ENCODE measurements at regions not wholly inside any gene's neighbourhood (a gene's known extent, or its start where the extent isn't known, plus 50 kb on each side); places are given as distances from the start of the nearest gene placed in this dataset.

GRCh38 chrX:39550795-39551361 lies 546.9 kb downstream of the BCOR start:
- POLR2A ChIA-PET: no interaction called here
- no TSS peak for BruUV-seq (replicated peaks)
- in situ Hi-C loops (cut with MboI): no loop called here
- H2AFZ ChIP-seq (ENCODE audit: low read depth, low read length): no peak overlapping the region
- FAIRE-seq (peak; percentile 80), ATAC-seq (peak; percentile 99), DNase-seq (ENCODE audit: extremely low read depth in 1 of 4, low spot score in 3 of 4) (peak; percentile 51 to 75 (median 62))
- peaks cover 0 to 5% of the 10 kb centered on the region in 2 experiments; a peak in 3 of 5 replicates for H3K4me1 ChIP-seq (replicated peaks in 1 of 2; ENCODE audit: control insufficient read depth in 2 of 2, insufficient read depth in 2 of 2, low read length in 2 of 2)
- intact Hi-C loops (cut with micrococcal nuclease): no loop called here
- no peaks in the 10 kb centered on the region for H3K27me3 ChIP-seq (ENCODE audit: control insufficient read depth in 2 of 2, insufficient read depth in 2 of 2, low read length in 2 of 2)
- H3K9me1 ChIP-seq (ENCODE audit: control insufficient read depth, insufficient read depth, low read length): no peaks in the 10 kb centered on the region
- CTCF ChIA-PET (ENCODE audit: low intra/inter-chr PET ratio): no interaction called here
- H3K27ac ChIP-seq (ENCODE audit: extremely low read depth, low read depth, low read length): no peak overlapping the region
- no peak overlapping the region for H3K9ac ChIP-seq (ENCODE audit: insufficient read depth in 1 of 2, low read depth in 2 of 2, low read length in 2 of 2)
- no peaks in the 10 kb centered on the region for H3K79me2 ChIP-seq (ENCODE audit: control insufficient read depth, insufficient read depth, low read length)
- peaks cover 4% of the 10 kb centered on the region; the same call in 1 of the 2 replicates for H3K9me3 ChIP-seq (replicated peaks; ENCODE audit: control insufficient read depth, insufficient read depth, low read depth, low read length)
- no peaks in the 10 kb centered on the region for H4K20me1 ChIP-seq (replicated peaks; ENCODE audit: control insufficient read depth, insufficient read depth, low read length)
- no peaks in the 10 kb centered on the region for H3K36me3 ChIP-seq (ENCODE audit: control insufficient read depth, insufficient read depth, low read length)
- no peak overlapping the region for H3K4me2 ChIP-seq (ENCODE audit: insufficient read depth, low read length)
- no peak overlapping the region for H3K4me3 ChIP-seq
- WGBS (ENCODE audit: insufficient coverage, low coverage, missing lambda C conversion rate): 3% methylated on average over 11 of the region's 11 CpGs
- peak; percentile 55; the same call in 1 of the 2 replicates for TF ChIP-seq ATF3 (IDR thresholded peaks at IDR 0.05)
- no peak for TF ChIP-seq ATF3 (CRISPR knock-in tag; conservative IDR thresholded peaks at IDR 0.05)
- no peak for TF ChIP-seq ZBTB5 (IDR thresholded peaks at IDR 0.05)
- TF ChIP-seq ZMIZ1 (IDR thresholded peaks at IDR 0.05; ENCODE audit: low read depth in 2 of 2, low read length in 2 of 2): peak in 1 of 2 experiments; percentile 44; a peak in 1 of 4 replicates
- TF ChIP-seq CREM (IDR thresholded peaks at IDR 0.05; ENCODE audit: low read depth): 0 out of 2 replicates have a peak, but pooled peaks have one; percentile 15
- TF ChIP-seq MBD2 (IDR thresholded peaks at IDR 0.05; ENCODE audit: borderline replicate concordance, low read depth): no peak
- peak in 1 of 2 experiments; percentile 65; a peak in 2 of 4 replicates for TF ChIP-seq KDM1A (IDR thresholded peaks at IDR 0.05)
- no peak for TF ChIP-seq FOS (IDR thresholded peaks at IDR 0.05; ENCODE audit: extremely low read depth, insufficient read length)
- TF ChIP-seq NCOR1 (IDR thresholded peaks at IDR 0.05): peak; percentile 90
- TF ChIP-seq TOE1 (IDR thresholded peaks at IDR 0.05; ENCODE audit: borderline replicate concordance): no peak
- TF ChIP-seq TOE1 (CRISPR knock-in tag; IDR thresholded peaks at IDR 0.05; ENCODE audit: borderline replicate concordance, low read depth): no peak
- TF ChIP-seq, protein P1, sequence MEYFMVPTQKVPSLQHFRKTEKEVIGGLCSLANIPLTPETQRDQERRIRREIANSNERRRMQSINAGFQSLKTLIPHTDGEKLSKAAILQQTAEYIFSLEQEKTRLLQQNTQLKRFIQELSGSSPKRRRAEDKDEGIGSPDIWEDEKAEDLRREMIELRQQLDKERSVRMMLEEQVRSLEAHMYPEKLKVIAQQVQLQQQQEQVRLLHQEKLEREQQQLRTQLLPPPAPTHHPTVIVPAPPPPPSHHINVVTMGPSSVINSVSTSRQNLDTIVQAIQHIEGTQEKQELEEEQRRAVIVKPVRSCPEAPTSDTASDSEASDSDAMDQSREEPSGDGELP (CRISPR knock-in tag; IDR thresholded peaks at IDR 0.05; ENCODE audit: borderline replicate concordance): peak; percentile 53; the same call in 1 of the 2 replicates
- no peak for TF ChIP-seq NONO (IDR thresholded peaks at IDR 0.05; ENCODE audit: low read depth in 2 of 2, low read length in 1 of 2)
- TF ChIP-seq FOXK2 (conservative IDR thresholded peaks at IDR 0.05 in 1 of 2, IDR thresholded peaks at IDR 0.05 in 1 of 2; ENCODE audit: low read depth in 2 of 2): peak; percentile 21 to 31; a peak in 1 of 4 replicates
- TF ChIP-seq EP300 (IDR thresholded peaks at IDR 0.05; ENCODE audit: low read length): peak; percentile 67; the same call in 1 of the 2 replicates
- TF ChIP-seq HIVEP1 (CRISPR knock-in tag; IDR thresholded peaks at IDR 0.05): no peak
